Epithelial cell of proximal tubule (primary cell): ENCODE measurements at regions not wholly inside any gene's neighbourhood (a gene's known extent, or its start where the extent isn't known, plus 50 kb on each side); places are given as distances from the start of the nearest gene placed in this dataset.
"Not testable (repeated sequence)": the region's sequence is repeated elsewhere in the genome, so short reads cannot be mapped to it uniquely, and the experiment has no call there.

Experiments
- DNase-seq: peaks from one replicate; pipeline ENCODE4 v3.0.0-alpha.2; 2011; ENCODE audit warnings: low read depth
- H3K4me3 ChIP-seq: 2 replicates; pipeline ENCODE4 v1.5.1; 2011; ENCODE audit warnings: low read depth, mild to moderate bottlenecking, low read length
- TF ChIP-seq, protein P1 (sequence below): conservative IDR thresholded peaks from 2 replicates; pipeline ENCODE4 v1.5.1; 2012; ENCODE audit warnings: low read depth, mild to moderate bottlenecking, low read length

- H3K4me3 ChIP-seq = no peak overlapping the region
- TF ChIP-seq, protein P1, sequence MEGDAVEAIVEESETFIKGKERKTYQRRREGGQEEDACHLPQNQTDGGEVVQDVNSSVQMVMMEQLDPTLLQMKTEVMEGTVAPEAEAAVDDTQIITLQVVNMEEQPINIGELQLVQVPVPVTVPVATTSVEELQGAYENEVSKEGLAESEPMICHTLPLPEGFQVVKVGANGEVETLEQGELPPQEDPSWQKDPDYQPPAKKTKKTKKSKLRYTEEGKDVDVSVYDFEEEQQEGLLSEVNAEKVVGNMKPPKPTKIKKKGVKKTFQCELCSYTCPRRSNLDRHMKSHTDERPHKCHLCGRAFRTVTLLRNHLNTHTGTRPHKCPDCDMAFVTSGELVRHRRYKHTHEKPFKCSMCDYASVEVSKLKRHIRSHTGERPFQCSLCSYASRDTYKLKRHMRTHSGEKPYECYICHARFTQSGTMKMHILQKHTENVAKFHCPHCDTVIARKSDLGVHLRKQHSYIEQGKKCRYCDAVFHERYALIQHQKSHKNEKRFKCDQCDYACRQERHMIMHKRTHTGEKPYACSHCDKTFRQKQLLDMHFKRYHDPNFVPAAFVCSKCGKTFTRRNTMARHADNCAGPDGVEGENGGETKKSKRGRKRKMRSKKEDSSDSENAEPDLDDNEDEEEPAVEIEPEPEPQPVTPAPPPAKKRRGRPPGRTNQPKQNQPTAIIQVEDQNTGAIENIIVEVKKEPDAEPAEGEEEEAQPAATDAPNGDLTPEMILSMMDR = no peak
These were observed 79.6 kb upstream of the STK38L start for GRCh38 chr12:27164330-27165040.

DNA sequence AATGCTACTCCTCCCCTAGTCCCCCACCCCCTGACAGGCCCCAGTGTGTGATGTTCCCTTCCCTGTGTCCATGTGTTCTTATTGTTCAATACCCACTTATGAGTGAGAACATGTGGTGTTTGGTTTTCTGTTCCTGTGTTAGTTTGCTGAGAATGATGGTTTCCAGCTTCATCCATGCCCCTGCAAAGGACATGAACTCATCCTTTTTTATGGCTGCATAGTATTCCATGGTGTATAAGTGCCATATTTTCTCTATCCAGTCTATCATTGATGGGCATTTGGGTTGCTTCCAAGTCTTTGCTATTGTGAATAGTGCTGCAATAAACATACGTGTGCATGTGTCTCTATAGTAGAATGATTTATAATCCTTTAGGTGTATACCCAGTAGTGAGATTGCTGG, 78.1 kb upstream of the STK38L start:
- DNase-seq, H3K4me3 ChIP-seq: not testable (repeated sequence)

More at GRCh38 chr12:27164330-27165040, 79.6 kb upstream of the STK38L start:
- DNase-seq = no peak

GRCh38 chr12:27171494-27171893, 72.6 kb upstream of the STK38L start:
- not testable (repeated sequence) for DNase-seq

DNA sequence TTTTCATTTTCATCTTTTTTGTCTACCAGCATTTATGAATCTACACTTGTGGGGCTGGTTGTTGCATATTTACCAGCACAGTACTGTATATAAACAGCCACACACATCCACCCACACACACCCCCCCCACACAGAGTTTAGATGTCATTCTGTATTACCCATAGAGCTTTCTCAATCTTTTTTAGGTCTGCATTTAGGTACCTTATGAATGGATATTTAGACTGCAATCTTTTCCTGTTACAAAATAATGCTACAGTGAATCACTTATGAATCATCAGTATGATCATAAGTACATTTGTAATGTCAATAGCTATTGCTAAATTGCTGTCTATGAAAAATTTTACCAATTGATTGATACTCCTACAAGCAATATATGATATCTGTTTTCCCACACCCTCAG, 67.3 kb upstream of the STK38L start:
- DNase-seq = no peak
- no peak overlapping the region for H3K4me3 ChIP-seq
- TF ChIP-seq, protein P1 = no peak

More at GRCh38 chr12:27171494-27171893, 72.6 kb upstream of the STK38L start:
- not testable (repeated sequence) for H3K4me3 ChIP-seq

DNA sequence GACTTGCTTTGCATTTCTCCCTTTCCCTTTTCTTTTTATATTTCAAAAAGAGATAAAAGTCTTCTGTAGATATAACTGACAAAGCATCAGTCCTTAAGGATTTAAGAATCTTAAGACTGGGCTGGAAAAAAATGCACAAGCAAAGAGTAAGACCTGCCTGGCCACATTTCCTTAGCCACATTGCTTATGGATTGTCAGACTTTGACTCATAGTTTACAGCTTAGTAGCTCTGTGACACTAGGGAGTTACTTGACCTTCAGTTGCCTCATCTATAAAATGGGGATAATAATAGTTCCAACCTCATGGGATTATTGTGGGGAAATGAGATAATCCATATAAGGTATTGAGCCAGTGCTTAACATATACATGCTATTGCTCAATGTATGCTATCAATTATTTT, 66.4 kb upstream of the STK38L start:
- TF ChIP-seq, protein P1 = no peak
- no peak for DNase-seq
- H3K4me3 ChIP-seq = no peak overlapping the region

GRCh38 chr12:27178255-27178654, 65.8 kb upstream of the STK38L start:
- no peak overlapping the region for H3K4me3 ChIP-seq
- no peak for DNase-seq
- TF ChIP-seq, protein P1 = no peak

GRCh38 chr12:27178723-27179399, 65.2 kb upstream of the STK38L start:
- H3K4me3 ChIP-seq = no peak overlapping the region

More at GRCh38 chr12:27178723-27179399, 65.2 kb upstream of the STK38L start:
- TF ChIP-seq, protein P1 = no peak
- DNase-seq = no peak
